ENCODE measurements at regions not wholly inside any gene's neighbourhood (a gene's known extent, or its start where the extent isn't known, plus 50 kb on each side); places are given as distances from the start of the nearest gene placed in this dataset.

DNA sequence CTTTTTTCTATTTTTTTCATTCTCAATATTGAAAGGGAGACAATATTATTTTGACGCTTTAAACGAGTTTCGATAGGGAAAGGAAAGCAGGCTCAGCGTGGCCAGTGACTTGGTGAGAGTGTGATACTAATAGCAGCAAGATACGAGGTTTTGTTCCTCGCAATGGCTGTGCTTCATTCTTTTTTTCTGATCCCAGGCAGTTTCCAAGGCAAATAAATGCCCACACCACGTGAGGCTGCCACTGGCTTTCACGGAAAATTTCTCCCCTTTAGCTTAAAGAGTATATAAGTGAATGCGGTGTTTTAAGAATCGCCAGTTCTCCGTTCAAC lies 196.4 kb upstream of the ZNF184 start:
- no peak overlapping the region for H3K27ac ChIP-seq
- no peak for TF ChIP-seq POLR2A (IDR thresholded peaks at IDR 0.05)
- TF ChIP-seq, protein P1, sequence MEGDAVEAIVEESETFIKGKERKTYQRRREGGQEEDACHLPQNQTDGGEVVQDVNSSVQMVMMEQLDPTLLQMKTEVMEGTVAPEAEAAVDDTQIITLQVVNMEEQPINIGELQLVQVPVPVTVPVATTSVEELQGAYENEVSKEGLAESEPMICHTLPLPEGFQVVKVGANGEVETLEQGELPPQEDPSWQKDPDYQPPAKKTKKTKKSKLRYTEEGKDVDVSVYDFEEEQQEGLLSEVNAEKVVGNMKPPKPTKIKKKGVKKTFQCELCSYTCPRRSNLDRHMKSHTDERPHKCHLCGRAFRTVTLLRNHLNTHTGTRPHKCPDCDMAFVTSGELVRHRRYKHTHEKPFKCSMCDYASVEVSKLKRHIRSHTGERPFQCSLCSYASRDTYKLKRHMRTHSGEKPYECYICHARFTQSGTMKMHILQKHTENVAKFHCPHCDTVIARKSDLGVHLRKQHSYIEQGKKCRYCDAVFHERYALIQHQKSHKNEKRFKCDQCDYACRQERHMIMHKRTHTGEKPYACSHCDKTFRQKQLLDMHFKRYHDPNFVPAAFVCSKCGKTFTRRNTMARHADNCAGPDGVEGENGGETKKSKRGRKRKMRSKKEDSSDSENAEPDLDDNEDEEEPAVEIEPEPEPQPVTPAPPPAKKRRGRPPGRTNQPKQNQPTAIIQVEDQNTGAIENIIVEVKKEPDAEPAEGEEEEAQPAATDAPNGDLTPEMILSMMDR (IDR thresholded peaks at IDR 0.05), result no peak
- intact Hi-C loops (cut with DNase I), result no loop called here
- peaks cover 24 to 100% (median 84%) of the 10 kb centered on the region in 9 donors for H3K27me3 ChIP-seq
- peaks cover 0 to 33% (median 0%) of the 10 kb centered on the region in 12 donors for H3K4me1 ChIP-seq
- no peak for ATAC-seq
- H3K36me3 ChIP-seq, result no peaks in the 10 kb centered on the region
- DNase-seq, result no peak
- no peaks in the 10 kb centered on the region for H3K9me3 ChIP-seq
- 7 to 15% (median 12%) methylated on average over 11 of the region's 11 CpGs for whole genome bisulfite sequencing, 4 donors
- H3K4me3 ChIP-seq, result peak overlapping the region in 1 of 12 donors; percentile 2

DNA sequence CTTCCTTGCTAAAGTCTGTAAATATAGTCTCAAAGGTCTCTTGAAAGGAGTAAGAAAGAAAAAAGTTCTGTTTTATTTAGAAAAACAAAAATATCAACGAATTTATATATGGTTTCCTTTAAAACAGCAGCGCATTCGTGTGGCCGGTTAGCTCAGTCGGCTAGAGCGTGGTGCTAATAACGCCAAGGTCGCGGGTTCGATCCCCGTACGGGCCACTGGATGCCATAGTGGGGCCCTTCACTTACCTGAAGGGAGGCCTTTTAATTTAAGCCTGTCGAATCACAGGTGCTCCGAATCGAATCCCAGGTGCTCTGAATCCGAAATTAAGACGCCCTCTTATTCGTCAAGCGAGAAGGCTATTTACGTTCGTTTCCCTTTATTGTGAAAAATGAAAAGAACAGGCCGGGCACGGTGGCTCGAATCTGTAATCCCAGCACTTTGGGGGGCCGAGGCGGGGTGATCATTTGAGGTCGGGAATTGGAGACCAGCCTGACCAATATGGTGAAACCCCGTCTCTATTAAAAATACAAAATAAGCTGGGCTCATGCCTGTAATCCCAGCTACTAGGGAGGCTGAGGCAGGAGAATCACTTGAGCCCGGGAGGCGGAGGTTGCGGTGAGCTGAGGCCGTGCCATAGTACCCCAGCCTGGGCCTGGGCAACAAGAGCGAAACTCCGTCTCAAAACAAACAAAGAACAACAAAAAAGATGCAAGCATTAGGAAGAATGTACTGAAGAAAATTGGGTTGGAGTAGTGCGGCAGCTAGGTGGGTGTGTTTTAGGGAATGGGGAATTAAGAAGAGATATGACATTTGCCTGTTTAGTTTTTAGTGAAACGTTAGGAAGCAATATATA lies 195.8 kb upstream of the ZNF184 start:
- no peak for TF ChIP-seq POLR2A (IDR thresholded peaks at IDR 0.05)
- TF ChIP-seq, protein P1 (IDR thresholded peaks at IDR 0.05), result no peak
- no peak overlapping the region for H3K27ac ChIP-seq
- H3K27me3 ChIP-seq, result peaks cover 24 to 99% (median 82%) of the 10 kb centered on the region in 9 donors
- H3K36me3 ChIP-seq, result no peaks in the 10 kb centered on the region
- H3K4me1 ChIP-seq, result peaks cover 0 to 33% (median 0%) of the 10 kb centered on the region in 12 donors
- no peak for DNase-seq
- 6 to 9% (median 8%) methylated on average over 36 of the region's 36 CpGs for WGBS, 4 donors
- H3K9me3 ChIP-seq, result no peaks in the 10 kb centered on the region
- peak in 1 of 4 donors; percentile 28 for ATAC-seq
- peak overlapping the region in 5 of 12 donors; percentile 2 to 8 (median 5) for H3K4me3 ChIP-seq
- intact Hi-C loops (cut with DNase I), result no loop called here

DNA sequence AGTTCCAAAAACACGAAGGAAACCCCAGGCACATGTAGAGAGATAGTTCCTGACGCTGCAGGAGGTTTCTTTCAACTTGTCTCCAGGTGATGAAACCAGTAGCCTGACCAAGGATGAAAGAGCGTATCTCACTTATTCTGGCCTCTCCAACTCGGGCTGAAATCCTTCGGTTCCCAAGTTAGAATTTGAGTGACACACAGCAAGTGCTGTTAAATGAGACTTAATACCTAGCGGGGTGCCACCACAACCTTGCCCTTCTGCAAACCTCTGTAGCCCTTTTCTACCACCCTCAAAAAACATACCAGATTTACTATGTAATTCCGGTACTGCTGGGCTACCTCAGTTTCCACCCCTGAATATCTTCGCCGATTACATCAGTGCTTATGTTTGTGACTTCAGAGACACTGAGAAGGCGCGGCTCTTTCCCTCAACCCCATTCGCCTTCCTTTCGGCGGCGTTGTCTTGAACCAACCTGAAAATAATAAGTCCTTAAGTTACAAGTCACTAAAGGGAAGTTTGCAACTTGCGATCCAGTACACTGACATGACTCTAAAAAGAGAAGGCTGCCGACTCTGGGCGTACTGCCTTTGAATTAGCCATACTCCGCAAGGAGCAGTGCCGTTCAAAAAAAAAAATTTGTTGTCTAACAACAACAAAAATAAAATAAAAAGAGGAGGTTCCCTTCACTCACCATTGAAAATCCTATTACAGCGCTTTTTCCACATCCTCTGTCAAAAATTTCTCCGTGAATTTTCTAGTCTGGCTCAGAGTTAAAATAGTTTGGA lies 194.9 kb upstream of the ZNF184 start:
- no peaks in the 10 kb centered on the region for H3K36me3 ChIP-seq
- intact Hi-C loops (cut with DNase I), result no loop called here
- DNase-seq, result no peak
- TF ChIP-seq, protein P1 (IDR thresholded peaks at IDR 0.05), result no peak
- no peak for TF ChIP-seq POLR2A (IDR thresholded peaks at IDR 0.05)
- ATAC-seq, result no peak
- no peak overlapping the region for H3K4me3 ChIP-seq
- H3K9me3 ChIP-seq, result no peaks in the 10 kb centered on the region
- peaks cover 24 to 96% (median 73%) of the 10 kb centered on the region in 9 donors for H3K27me3 ChIP-seq
- 5% methylated on average over 22 of the region's 22 CpGs for WGBS, 4 donors
- H3K27ac ChIP-seq, result no peak overlapping the region
- peaks cover 0 to 33% (median 0%) of the 10 kb centered on the region in 12 donors for H3K4me1 ChIP-seq

DNA sequence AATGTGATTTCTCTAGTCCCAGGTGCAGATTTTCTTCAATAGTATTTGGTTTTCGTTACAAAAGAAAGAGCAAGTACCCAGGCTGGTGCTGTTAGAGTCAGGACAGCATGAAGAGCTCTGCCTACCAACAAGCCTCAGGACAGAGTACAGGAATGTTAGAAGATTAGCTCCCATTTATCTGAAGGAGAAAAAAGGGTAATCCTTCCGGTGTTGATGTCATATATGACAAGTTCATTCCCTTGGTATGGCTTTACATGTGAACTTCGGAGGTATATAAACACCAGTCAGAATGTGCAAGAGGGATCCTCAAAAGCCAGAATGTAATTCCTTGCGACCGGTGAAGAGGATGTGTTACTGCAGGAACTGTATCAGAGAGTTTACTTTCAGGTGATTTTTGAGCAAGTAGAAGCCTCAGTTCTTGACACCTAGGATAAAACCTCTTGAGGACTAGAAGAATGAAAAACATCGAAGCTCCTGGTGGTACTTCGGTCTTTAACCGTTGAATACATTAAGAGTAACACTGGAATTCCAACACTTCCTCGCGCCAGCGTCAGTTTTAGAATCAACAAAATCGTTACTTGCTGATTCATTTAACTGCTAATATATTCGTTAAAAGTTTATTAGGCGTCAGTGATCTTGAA lies 194.2 kb upstream of the ZNF184 start:
- Histone ChIP-seq H3K9me3 (no peaks in the 10 kb centered on the region), H3K4me1 (peaks cover 0 to 29% (median 0%) of the 10 kb centered on the region in 12 donors), H3K27ac (no peak overlapping the region), H3K27me3 (peaks cover 24 to 96% (median 66%) of the 10 kb centered on the region in 9 donors), H3K36me3 (no peaks in the 10 kb centered on the region), H3K4me3 (no peak overlapping the region)
- no peak for TF ChIP-seq POLR2A (IDR thresholded peaks at IDR 0.05)
- TF ChIP-seq, protein P1 (IDR thresholded peaks at IDR 0.05), result no peak
- no peak for ATAC-seq
- 6 to 10% (median 8%) methylated on average over 14 of the region's 14 CpGs for WGBS, 4 donors
- no peak for DNase-seq
- intact Hi-C loops (cut with DNase I), result no loop called here
